ENCODE measurements at regions not wholly inside any gene's neighbourhood (a gene's known extent, or its start where the extent isn't known, plus 50 kb on each side); places are given as distances from the start of the nearest gene placed in this dataset.

- DNase-seq, result no peak
- H3K9me3 Mint-ChIP-seq, result no peaks in the 10 kb centered on the region; a peak in 2 of 5 replicates
- Histone ChIP-seq H3K79me1 (ENCODE audit: insufficient read depth, low read depth, low read length, poor library complexity, severe bottlenecking) (no peaks in the 10 kb centered on the region), H2BK12ac (ENCODE audit: insufficient read length, low read depth, low read length) (no peak overlapping the region), H3K4ac (ENCODE audit: low read depth, low read length) (no peak overlapping the region), H3K4me1 (ENCODE audit: insufficient read depth, low read length) (no peaks in the 10 kb centered on the region), H3K9me3 (ENCODE audit: control insufficient read depth, low read depth, low read length) (no peaks in the 10 kb centered on the region), H3K79me2 (ENCODE audit: insufficient read depth, low read length) (no peaks in the 10 kb centered on the region), H3K27ac (ENCODE audit: insufficient read length, low read depth, low read length) (no peak overlapping the region), H3K56ac (ENCODE audit: insufficient read length, low read depth, low read length) (no peak overlapping the region), H2BK20ac (ENCODE audit: low read depth, low read length, poor library complexity, severe bottlenecking) (no peak overlapping the region), H2BK120ac (ENCODE audit: low read depth, low read length, poor library complexity, severe bottlenecking) (no peak overlapping the region), H2BK5ac (ENCODE audit: insufficient read length, low read length) (no peak overlapping the region), H3K9ac (ENCODE audit: extremely low read depth, insufficient read length, low read length) (no peak overlapping the region), H3K14ac (ENCODE audit: insufficient read depth, low read length) (no peak overlapping the region), H3K4me2 (ENCODE audit: insufficient read depth, insufficient read length, low read length) (no peak overlapping the region), H4K91ac (ENCODE audit: insufficient read length, low read depth, low read length) (no peak overlapping the region), H4K20me1 (ENCODE audit: control insufficient read depth, insufficient read depth, insufficient read length) (no peaks in the 10 kb centered on the region), H3K23me2 (ENCODE audit: insufficient read length, low read depth, low read length, poor library complexity, severe bottlenecking) (no peaks in the 10 kb centered on the region), H3K27me3 (ENCODE audit: insufficient read depth, low read length) (no peaks in the 10 kb centered on the region), H2BK15ac (ENCODE audit: low read depth, low read length) (no peak overlapping the region), H3K18ac (ENCODE audit: insufficient read length, low read depth, low read length) (no peak overlapping the region), H3T11ph (ENCODE audit: low read length) (no peak overlapping the region), H2AFZ (ENCODE audit: low read length) (no peak overlapping the region), H2AK5ac (ENCODE audit: insufficient read length, low read length) (no peak overlapping the region), H4K5ac (ENCODE audit: insufficient read length, low read depth, low read length) (no peak overlapping the region), H3K23ac (ENCODE audit: insufficient read length, low read depth, low read length) (no peak overlapping the region), H4K8ac (replicated peaks; ENCODE audit: insufficient read length, low read depth, low read length) (no peak overlapping the region)
- H3K4me1 Mint-ChIP-seq, result no peaks in the 10 kb centered on the region
- WGBS (ENCODE audit: extremely low coverage, insufficient read length, low lambda C conversion rate), result no CpG with 5 or more reads among the region's 1 CpG
- H3K4me3 Mint-ChIP-seq, result no peak overlapping the region
- no peak overlapping the region; a peak in 1 of 7 replicates for H3K27ac Mint-ChIP-seq
- H3K36me3 Mint-ChIP-seq (ENCODE audit: insufficient read depth in 1 of 3, low read depth in 3 of 3), result no peaks in the 10 kb centered on the region; a peak in 1 of 7 replicates
- H3K27me3 Mint-ChIP-seq (ENCODE audit: low read depth), result no peaks in the 10 kb centered on the region
- no peak for TF ChIP-seq CTCF (conservative IDR thresholded peaks at IDR 0.05)
These were observed 696.5 kb upstream of the CDH9 start for GRCh38 chr5:27734838-27735237.

All from H9 (cell line).